ENCODE measurements at regions not wholly inside any gene's neighbourhood (a gene's known extent, or its start where the extent isn't known, plus 50 kb on each side); places are given as distances from the start of the nearest gene placed in this dataset.
A peak's percentile ranks its signal among the peaks of the same experiment; 100 is the strongest.

- no peak for DNase-seq
These were observed 796.0 kb downstream of the SLC16A7 start for GRCh38 chr12:60391791-60392190.

- no peak for DNase-seq
These were observed 797.3 kb downstream of the SLC16A7 start for GRCh38 chr12:60393093-60393492.

DNA sequence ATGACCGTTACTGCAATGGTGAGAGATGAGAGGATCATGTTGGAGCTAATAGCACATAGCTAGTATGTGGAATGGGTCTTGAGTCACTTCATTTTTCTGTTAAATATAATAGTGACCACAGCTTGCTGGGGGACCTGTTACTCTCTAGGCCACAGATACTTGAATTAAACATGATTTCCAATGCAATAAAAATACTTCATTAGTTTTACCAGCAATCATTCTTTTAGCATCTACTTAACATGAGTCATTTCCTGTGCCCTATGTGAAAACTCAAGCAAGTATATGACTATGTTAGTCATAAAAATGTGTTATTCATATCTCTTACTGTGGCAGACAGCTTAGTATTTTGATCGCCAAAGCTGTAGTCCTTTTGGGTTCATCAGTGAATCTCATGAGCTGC lies 798.8 kb downstream of the SLC16A7 start:
- DNase-seq = no peak

DNA sequence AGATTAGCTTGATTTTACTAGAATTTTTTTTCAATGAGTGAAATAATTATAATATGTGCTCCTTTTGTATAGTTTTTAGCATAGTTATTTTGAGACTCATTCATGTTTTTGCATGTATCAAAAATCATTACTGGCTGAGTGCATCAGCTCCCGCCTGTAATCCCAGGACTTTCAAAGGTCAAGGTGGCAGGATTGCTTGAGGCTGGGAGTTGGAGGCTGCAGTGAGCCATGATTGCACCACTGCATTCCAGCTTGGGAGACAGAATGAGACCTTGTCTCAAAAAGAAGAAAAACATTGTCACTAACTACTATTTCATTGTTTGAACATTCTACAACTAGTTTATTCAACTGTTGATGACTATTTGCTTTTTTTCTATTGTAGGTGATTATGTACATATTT lies 802.7 kb downstream of the SLC16A7 start:
- no peak for DNase-seq

DNA sequence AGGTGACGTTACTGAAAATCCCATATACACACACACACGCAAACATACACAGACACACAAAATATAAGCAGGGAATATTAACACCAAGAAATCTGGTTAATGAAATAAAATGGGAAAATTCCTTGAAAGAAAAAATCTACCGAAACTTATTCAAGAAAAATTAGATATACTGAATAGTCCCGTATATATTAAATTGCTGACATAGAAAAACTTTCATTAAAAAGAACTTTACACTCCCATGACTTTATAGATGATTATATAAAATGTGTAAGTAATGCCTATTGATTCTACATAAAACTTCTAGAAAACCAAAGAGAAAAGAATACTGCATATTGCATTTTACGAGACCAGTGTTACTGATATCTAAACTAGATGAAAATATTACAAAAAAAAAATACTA lies 803.2 kb downstream of the SLC16A7 start:
- DNase-seq = no peak

DNA sequence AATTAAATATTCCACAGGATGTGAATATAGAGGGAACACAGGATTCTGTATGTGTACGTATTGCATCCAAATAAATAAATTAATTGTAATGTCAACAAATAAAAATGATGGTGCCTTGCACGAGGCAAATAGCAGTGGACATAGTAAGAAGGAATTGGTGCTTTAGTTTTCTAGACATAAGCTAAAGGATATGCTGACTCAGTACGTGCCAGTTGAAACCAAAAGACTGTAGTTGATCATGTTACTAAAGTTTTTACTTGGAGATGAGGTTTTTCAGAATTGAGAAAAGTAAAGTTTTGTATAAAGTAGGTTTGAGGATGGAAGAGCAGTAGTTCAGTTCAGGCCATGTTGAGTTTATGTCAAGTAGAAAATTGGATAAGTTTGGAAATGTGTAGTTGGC lies 807.2 kb downstream of the SLC16A7 start:
- no peak for DNase-seq

GRCh38 chr12:60415351-60415750 lies 819.5 kb downstream of the SLC16A7 start:
- no peak for DNase-seq

DNA sequence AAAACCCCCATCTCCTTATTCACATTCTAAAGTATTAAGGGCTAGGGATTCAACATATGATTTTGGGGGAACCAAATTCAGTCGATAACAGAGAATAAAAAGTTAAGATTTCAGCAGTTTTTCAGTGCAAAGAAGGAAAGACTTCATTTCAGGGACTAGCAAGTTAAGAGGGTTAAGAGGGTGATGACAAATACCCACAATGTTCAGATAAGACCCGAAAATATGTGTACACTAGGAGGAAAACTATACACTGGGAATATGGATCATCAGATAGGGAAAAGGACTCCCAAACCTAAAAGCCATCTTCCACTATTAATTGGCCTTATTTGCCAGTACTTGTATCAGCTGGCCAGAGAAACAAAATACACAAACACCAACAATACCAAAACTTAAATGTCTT lies 824.2 kb downstream of the SLC16A7 start:
- no peak for DNase-seq

GRCh38 chr12:60421741-60422140 lies 825.9 kb downstream of the SLC16A7 start:
- DNase-seq = no peak

DNA sequence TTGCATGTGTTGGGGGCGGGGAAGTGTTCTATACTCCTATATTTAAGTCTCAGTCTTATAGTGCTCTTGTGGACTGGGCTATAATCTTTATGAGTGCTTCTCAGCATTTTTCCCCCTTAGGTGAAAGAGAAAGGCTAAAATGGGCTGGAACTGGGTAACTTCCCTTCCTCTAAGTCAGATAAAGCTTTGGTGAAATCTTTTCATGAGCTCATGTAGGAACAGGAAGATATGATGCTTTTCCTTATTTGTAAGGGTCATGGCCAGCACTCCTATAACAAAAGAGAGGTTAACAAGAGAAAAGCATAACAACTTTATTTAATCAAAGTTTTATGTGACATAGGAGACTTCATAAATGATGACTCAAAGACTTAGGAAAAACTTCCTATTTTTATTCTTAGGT lies 841.5 kb downstream of the SLC16A7 start:
- DNase-seq = no peak

DNA sequence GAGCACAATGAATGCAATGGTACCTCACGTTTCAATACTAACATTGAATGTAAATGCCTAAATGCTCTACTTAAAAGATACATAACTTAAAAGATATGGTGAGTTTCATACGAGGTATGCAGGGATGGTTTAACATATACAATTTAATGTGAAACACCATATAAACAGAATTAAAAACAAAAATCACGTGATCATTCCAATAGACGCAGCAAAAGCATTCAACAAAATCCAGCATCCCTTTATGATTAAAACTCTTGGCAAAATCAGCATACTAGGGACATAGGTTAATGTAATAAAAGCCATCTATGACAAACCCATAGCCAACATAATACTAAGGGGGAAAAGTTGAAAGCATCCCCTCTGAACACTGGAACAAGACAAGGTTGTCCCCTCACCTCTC lies 845.7 kb downstream of the SLC16A7 start:
- no peak for DNase-seq

GRCh38 chr12:60451457-60451856 lies 855.6 kb downstream of the SLC16A7 start:
- no peak for DNase-seq

DNA sequence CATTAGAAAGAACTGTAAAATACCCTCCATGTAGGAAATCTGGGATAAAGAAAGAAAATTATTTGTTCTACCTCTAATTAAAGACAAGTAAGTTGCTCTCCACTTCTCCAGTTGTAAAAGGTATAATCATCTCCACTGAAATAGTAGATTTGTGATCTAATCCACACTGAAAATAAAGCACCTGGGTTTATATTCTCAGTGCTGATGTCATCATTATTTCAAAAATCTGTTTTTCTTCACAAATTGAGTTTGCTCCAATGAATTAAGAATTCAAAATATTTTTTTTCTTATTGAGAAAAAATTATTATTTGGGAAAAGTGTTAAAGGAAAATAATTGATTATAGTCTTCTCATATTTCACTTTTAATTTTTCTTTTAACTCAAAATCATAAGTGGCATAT lies 869.2 kb downstream of the SLC16A7 start:
- no peak for DNase-seq

- DNase-seq = no peak
These were observed 872.7 kb downstream of the SLC16A7 start for GRCh38 chr12:60468546-60468945.

DNA sequence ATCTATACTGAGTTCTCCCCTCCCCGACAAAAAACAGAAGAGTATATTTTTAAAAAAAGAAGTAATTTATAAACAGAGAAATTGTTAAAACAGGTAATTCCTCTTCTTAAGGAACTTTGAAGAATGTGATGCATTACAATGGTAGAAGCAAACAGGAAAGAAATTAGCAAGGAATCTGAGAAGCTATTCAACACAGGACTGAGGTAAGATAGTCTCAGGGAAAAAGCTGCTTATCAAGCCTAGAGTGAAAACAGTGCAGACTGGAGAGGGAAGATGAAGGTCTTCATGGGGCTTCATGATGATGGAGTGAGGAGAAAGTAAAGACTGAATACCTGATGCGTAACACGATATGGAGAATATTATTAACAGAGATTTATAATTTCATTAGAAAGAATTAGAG lies 880.0 kb downstream of the SLC16A7 start:
- no peak for DNase-seq

GRCh38 chr12:60487284-60487683 lies 891.5 kb downstream of the SLC16A7 start:
- DNase-seq = no peak

GRCh38 chr12:60489071-60489470 lies 893.2 kb downstream of the SLC16A7 start:
- no peak for DNase-seq

GRCh38 chr12:60494244-60494643 lies 898.4 kb downstream of the SLC16A7 start:
- DNase-seq = peak; percentile 6

DNA sequence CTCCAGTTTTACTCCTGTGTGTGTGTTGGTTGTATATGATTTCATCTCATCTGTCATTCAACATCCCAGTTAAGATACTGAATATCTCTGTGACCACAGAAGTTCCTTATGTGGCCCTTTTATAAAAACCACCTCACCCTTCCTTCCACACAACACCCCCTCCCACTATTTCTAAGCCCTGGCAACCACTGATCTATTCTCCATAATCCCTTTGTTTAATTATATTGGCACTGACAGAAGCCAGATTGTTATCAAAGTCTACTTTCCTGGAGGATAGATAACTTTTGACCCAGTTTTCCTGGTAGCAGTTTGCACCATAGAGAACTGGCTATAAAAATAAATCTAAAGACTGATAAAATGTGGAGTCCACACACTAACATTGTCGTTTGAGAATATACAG lies 902.8 kb downstream of the SLC16A7 start:
- DNase-seq = no peak

DNA sequence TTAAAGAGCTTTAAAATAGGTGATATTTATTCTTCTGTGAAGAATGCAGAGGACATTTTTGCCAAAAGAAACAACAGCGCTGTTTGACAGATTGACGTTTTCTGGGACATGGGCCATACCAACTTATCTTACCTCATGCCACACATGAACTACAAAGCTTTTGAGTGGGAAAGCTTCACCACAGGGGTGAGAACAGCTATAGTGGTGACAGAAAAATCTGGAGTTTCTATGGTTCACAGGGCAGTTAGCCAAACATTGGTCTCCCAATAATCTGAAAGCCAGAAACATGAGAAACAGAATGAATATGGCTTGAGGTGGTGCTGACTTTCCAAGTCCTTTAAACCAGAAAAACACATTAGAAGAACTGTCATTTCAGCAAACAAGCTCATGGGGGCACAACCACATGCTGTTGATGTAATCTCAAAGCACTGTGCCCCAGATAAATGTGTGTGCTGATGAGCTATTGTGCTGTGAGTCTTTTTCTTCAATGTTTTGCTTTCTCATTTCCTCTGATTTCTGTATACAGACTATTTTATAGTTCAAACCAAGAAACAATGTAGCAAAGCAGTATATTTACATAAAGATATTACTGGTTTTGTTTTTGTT lies 905.4 kb downstream of the SLC16A7 start:
- DNase-seq = no peak

DNA sequence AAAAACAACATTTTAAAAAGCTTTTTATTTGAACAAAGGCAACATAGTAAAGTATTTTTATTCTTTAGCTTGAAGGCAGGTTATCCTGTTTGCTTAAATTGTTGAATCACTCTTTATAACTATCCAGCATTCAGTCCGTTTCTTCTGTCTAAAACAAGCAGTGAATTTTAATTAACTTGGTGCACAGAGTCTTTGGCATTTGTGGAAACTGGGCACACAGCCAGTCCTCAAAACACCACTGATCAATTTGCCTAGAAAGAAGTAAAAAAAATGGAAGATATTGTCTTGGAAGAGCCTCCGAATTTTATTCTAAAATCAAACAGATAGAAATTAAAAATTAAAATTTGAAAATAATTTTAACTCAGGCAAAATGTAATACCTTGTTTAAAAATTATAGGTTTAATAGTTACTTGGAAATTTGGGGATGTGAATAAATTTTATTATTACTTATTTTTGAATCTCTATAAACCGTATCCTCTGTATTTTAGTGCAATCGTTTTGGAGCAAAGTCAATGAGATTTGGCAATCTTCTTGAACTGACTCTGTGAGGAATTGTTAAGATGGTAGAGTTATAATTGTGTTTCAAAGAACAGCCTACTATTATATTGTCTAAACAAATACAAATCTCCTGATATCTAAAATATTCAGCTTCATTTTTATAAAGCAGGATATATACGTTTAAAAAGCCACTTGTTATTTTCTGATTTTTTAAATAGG lies 927.0 kb downstream of the SLC16A7 start:
- no peak for DNase-seq

DNA sequence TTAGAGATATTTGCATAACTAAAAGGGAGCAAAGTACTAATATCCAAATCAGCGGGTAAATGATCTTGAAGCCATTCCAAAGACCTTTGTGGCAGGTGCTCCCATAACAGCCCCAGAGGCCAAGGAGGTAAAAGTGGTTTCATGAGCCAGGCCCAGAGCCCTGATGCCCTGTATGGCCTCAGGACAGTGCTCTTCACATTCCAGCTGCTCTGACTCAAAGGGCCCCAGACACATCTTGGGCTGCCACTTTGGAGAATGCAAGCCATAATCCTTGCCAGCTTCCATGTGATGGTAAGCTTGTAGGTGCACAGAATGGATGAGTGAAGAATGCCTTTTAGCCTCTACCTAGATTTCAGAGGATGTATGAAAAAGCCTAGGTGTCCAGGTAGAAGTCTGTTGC lies 933.4 kb downstream of the SLC16A7 start:
- no peak for DNase-seq

GRCh38 chr12:60529723-60530122 lies 933.9 kb downstream of the SLC16A7 start:
- DNase-seq = no peak

DNA sequence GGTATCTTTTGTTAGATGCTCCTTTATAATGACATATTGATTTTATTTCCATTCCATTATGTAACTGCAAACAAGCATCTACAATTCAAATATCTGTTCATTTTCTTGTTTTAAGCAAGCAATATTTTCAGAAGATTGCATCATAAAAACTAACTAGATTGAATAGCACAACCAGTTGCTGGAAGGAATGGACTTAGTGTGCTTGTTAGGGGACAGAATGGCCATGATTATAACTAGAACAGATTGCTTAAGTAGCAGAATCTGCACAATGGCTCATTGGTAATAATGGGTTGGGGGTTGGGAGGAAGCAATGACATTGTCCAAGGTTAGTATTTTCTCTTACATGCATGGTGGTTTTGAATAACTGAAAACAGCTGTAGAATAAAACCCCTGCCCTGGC lies 939.5 kb downstream of the SLC16A7 start:
- DNase-seq = no peak

DNA sequence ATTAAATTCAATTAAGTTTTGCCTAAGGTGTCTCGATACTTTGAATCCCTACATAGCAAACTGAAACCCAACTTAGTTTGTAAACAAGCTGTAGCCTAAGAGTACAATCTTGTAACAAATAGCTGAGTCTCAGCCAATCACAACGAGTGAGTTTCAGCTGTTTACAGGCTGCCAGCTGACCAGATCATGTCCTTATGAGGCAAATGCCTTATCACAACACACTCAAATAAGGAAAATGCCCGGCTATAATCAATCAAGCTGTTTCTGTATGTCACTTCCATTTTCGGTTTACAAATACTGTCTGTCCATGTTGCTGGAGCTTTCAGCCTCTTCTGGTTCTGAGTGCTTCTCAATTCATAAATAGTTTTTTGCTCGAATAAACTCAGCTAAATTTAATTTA lies 943.8 kb downstream of the SLC16A7 start:
- no peak for DNase-seq
